ENCODE measurements at regions not wholly inside any gene's neighbourhood (a gene's known extent, or its start where the extent isn't known, plus 50 kb on each side); places are given as distances from the start of the nearest gene placed in this dataset.
"Not testable (repeated sequence)": the region's sequence is repeated elsewhere in the genome, so short reads cannot be mapped to it uniquely, and the experiment has no call there.

- DNase-seq = no peak
Measured at GRCh38 chr18:1306641-1307040, 402.0 kb downstream of the ADCYAP1 start.

- no peak for DNase-seq
Measured at GRCh38 chr18:1308686-1309085, 404.0 kb downstream of the ADCYAP1 start.

DNA sequence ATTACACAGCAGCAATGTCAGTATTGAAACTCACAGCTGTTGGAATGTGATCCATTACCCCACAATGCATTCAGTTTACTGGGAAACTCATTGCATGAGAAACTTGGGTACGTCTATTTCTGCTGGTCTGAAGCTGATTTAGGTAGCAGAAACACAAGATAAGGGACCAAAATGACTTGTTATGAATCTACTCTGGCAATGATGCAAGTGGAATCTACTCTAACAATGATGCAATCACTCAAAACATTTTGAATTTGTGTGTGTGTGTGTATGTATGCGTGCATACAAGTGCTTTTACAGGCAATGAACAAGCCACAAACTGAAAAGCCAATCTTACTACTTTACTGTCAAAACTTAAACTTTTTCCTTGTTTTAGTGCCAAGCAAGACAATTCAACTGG is 406.7 kb downstream of the ADCYAP1 start:
- no peak for DNase-seq

- DNase-seq = not testable (repeated sequence)
Measured at GRCh38 chr18:1335345-1335744, 430.7 kb downstream of the ADCYAP1 start.

DNA sequence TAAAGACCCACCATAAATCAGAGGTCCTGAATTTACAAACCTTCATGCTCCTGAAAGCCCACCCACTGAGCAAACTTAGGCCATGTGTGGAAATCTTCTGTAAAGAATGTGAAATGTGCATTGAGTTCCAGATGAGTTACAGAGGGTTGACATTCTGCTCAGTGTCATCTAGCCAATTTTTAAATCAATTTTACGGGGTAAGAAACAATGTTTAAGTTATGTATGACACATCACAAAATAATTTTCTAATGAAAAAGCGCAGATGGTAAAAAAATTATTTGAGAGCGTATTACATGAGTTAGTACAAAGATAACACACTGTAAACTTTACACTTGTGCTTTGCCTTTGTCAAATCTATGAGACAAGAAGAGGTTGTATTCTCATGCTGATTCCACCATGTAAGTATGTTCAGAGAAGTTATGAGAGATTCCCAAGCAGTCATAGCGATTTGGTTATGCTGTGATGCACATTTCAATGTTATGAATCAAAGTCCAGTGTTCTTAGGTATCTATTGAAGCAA is 446.3 kb downstream of the ADCYAP1 start:
- DNase-seq = no peak

GRCh38 chr18:1353025-1353424 is 448.4 kb downstream of the ADCYAP1 start:
- no peak for DNase-seq

DNA sequence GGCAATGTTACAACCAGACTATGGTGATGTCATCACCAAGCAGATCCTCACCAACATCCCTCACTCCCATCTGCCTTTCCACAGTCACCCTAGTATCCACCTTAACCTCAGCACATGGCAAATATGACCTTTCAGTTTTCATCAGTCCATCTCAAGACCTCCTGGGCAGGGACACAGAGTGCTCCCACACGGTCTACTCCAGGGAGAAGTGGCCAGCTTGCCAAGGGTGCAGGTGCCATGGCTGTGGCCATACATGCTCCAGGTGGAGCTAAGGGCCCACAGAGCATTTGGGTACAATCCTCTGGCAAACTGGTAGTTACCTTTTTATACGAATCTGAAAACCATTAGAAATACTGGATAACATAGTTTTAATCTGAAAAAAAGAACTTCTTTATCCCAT is 453.1 kb downstream of the ADCYAP1 start:
- DNase-seq = no peak

GRCh38 chr18:1361936-1362335 is 457.3 kb downstream of the ADCYAP1 start:
- no peak for DNase-seq

- DNase-seq = no peak
Measured at GRCh38 chr18:1370552-1370951, 465.9 kb downstream of the ADCYAP1 start.

- DNase-seq = no peak
Measured at GRCh38 chr18:1371724-1372123, 467.1 kb downstream of the ADCYAP1 start.

GRCh38 chr18:1383465-1383864 is 478.8 kb downstream of the ADCYAP1 start:
- no peak for DNase-seq

GRCh38 chr18:1388468-1388867 is 483.8 kb downstream of the ADCYAP1 start:
- DNase-seq = not testable (repeated sequence)

DNA sequence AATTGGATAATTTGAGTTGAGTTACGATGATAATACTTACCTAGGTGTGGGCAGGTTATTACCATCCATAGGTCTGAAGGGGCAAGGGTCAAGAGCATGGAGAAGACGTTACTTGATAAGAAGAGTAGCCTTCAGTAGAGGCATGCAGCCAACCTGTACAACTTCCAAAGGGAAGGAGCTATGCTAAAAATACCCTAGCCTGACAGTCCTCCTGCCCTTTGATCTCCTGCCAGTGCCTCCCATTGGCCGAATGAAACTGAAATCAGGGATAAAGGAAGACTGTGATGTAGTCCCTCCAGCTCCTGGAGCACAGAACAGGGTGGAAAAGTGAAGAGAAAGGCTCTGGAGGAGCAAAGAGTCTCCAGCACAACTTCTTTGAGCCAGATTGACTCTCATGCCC is 487.4 kb downstream of the ADCYAP1 start:
- DNase-seq = no peak

DNA sequence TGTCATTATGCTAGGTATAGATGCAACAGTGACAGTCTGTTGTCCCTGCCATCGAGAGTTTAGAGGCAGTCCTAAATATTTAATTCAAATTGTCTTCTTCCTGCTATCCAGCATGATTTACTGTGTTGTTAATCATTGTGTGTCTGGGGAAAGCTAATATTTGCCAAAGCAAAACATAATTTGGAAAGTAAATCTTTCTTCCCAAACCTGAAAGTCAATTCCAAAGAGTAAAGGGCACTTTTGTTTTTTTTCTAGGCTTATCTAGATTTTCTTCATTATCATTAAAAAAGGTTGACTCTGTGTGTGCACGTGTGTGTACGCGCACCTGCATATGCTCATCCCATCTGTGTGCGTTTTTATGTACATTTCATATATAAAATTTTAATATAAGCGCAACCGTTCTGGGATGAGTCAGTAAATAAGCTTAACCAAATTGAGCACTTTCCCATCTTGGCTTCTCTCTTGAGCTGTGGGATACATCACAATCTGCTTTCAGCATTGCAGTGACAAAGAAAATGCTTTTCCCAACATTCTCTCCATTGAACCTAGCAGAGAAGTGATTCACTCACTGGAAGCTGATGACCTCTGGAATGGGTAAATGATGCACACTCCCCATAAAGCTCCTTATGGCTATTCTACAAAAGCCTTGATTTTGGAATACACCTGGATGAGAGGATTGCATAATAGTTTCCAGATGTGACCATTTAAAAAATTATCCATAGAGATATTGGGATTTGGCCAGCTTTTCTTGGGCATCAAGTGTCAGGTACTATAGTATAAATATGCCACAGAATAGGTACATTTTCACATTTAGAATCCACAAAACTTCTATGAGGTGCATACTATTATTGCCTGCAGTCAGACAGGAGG is 488.4 kb downstream of the ADCYAP1 start:
- DNase-seq = no peak

DNA sequence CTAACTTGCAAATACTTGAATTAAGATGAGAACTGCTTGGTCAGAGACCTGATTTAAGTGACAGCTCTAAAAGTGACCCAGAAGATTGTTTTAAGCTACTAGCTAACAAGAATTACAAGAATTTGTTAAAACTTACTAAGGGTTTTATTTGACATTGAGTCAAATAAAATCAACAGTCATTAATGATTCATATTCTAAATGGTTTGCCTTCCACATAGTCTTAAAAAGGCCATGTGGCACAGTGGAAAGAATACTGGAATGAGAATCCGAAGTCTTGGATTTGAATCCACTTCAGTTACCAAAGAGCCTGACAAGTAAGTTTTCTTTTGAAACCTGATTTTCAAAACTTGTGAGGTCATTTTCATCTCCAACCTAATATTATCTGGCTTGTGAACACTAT is 489.3 kb downstream of the ADCYAP1 start:
- DNase-seq = no peak

GRCh38 chr18:1394426-1394825 is 489.8 kb downstream of the ADCYAP1 start:
- DNase-seq = no peak

DNA sequence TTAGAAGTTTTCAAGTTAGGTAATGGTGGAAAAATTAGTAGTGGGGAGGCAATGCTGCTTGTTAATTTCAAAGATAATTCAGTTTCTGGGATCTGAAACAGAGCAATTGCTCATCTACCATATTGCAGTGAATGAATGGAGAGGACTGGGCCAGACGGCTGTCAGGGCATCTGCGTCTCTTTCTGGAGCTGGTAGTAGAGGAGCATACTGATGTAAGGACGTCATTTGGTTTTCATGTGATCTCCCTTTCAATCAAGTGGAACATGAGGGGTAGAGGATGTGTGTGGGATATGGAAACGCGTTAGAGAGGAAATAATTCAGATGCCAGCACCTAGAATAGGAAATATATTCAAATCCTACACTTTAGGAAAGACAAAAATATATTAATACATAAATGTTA is 490.3 kb downstream of the ADCYAP1 start:
- no peak for DNase-seq

DNA sequence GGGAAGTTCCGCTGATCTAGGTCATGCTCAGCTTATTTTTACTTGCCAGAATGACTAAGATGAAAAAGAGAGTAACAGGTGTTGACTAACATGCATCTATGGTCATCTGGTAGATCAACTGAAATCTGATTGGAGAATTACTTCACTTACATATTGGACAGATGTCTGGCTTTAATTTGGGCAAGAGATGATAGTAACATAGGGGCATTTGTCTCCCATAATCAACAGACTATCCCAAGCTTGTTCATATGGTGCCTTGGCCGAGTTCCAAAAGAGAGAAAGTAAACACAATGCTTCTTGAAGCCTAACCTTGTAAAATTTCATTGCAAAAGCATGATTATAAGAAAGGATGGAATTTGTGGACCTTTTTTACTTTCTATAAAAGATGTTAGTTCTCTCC is 503.7 kb downstream of the ADCYAP1 start:
- DNase-seq = no peak

DNA sequence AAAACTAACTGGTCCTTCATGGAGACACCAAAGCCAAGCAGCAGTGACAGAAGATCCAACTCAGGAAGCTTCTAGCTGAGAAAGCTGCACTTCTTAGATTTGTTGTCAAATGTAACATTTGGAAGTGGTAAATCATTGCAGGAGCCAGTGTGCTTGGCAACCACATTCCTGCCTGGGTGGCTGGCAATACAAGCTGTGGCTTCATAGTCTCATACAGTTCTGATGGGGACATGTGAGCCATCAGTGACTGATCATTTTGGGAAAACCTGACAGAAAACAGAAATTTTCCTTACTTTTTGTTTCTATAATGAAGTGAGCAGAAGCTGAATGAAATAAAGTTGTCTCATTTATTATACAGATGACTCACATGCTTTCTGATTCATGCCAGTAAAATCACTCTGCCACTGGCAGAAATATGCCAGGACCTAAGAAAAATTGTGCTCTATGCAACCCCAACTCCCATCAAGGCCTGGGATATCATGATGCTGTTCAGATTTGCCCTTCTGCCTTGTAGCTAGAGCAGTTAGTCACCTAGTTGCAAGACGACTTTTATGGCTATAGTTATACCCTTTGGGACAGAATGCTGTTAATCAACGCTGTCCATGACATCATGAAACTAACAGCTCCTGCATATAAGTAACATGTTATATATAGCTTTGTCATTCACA is 508.1 kb downstream of the ADCYAP1 start:
- DNase-seq = no peak

GRCh38 chr18:1413323-1413675 is 508.6 kb downstream of the ADCYAP1 start:
- DNase-seq = no peak

DNA sequence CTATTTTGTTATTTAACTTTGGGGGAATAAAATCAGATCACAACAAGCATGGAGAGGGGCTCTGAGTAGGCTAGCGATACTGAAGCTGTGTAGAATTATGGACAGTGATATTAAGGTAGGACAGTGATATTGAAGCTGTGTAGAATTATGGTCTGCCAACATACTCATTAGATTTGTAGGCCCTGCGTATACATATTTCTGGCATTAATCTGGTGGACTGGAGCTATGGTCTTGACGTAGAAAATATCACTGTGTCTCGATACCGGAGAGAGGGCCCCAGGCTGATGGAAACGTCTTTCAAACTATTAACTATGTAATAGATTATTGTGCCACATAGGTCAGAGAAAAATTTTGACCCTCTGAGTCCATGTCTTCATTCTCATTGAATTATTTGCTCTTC is 511.4 kb downstream of the ADCYAP1 start:
- no peak for DNase-seq

DNA sequence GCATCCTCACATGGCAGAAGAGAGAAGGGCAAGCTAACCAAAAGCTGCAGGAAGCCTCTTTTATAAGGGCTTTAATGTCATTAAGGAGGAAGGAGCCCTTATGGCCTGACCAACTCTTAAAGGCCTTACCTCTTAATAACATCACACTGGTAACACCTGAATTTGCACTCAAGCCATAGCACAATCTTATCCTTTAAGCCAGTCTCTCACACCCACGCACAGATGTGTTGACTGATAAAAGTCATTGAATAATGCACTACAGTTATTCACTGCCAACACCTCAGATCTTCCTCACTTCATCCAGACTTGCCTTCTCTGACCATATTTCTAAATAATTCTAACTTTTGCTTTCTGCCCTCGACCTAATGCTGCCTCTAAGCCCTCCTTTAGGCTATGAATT is 516.8 kb downstream of the ADCYAP1 start:
- no peak for DNase-seq

- no peak for DNase-seq
Measured at GRCh38 chr18:1422634-1423033, 518.0 kb downstream of the ADCYAP1 start.

GRCh38 chr18:1425679-1426078 is 521.0 kb downstream of the ADCYAP1 start:
- no peak for DNase-seq

Measured in activated T-cell treated with anti-CD3 and anti-CD28 coated beads for 4 hours (primary cell).